C4-2B (cell line): ENCODE measurements at regions not wholly inside any gene's neighbourhood (a gene's known extent, or its start where the extent isn't known, plus 50 kb on each side); places are given as distances from the start of the nearest gene placed in this dataset.

ENCODE experiments used
- H3K27ac ChIP-seq: fragments of 450-650 bp; 2 replicates; pipeline ENCODE4 v1.5.1; 2017
- ZFX ChIP-seq: fragments of 450-650 bp; IDR thresholded peaks from 2 replicates; pipeline ENCODE4 v1.6.1; 2017
- TF ChIP-seq, protein P1 (sequence below): fragments of 450-650 bp; conservative IDR thresholded peaks from 2 replicates; pipeline ENCODE4 v1.5.1; 2017; ENCODE audit warnings: mild to moderate bottlenecking

DNA sequence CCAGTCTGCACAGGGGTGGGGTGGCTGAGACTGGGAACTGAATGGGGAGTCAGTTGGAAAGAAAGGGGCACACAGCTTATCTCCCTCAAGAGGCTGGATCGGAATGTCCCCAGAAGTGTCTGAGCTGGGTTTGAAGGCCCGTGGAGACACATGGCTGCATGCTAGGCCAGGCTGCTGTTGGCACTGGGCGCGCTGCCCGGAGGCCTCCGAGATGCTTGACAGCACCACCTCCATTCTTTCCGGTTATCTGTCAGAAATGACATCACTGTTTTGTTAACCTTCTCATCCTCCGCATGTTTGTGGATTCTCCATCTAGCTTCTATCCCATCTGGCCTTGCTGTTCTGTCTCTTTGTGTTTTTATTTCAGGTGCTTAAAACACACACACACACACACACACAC is 85.5 kb downstream of the APIP start:
- H3K27ac ChIP-seq: no peak overlapping the region
- TF ChIP-seq, protein P1, sequence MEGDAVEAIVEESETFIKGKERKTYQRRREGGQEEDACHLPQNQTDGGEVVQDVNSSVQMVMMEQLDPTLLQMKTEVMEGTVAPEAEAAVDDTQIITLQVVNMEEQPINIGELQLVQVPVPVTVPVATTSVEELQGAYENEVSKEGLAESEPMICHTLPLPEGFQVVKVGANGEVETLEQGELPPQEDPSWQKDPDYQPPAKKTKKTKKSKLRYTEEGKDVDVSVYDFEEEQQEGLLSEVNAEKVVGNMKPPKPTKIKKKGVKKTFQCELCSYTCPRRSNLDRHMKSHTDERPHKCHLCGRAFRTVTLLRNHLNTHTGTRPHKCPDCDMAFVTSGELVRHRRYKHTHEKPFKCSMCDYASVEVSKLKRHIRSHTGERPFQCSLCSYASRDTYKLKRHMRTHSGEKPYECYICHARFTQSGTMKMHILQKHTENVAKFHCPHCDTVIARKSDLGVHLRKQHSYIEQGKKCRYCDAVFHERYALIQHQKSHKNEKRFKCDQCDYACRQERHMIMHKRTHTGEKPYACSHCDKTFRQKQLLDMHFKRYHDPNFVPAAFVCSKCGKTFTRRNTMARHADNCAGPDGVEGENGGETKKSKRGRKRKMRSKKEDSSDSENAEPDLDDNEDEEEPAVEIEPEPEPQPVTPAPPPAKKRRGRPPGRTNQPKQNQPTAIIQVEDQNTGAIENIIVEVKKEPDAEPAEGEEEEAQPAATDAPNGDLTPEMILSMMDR: no peak
- TF ChIP-seq ZFX: no peak

DNA sequence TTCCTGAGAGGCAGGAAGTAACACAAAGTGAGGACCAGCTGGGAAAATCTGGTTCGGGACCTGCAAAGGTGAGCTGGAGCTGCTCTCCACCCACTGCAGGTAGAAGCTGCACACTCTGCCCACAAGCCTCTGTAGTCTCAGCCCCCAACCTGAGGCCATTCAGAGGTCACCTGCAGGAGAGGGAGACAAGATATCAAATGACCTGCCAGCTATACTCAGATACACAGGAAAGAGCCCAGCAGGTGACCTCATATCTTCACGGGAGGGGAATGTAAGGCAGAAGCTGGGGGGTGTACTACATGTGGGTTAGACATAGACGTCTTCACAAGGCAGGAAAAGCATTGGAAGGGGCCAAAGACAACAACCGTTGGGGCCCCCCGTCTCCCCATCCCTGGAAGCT is 86.1 kb downstream of the APIP start:
- TF ChIP-seq, protein P1: no peak
- no peak for TF ChIP-seq ZFX
- no peak overlapping the region for H3K27ac ChIP-seq

DNA sequence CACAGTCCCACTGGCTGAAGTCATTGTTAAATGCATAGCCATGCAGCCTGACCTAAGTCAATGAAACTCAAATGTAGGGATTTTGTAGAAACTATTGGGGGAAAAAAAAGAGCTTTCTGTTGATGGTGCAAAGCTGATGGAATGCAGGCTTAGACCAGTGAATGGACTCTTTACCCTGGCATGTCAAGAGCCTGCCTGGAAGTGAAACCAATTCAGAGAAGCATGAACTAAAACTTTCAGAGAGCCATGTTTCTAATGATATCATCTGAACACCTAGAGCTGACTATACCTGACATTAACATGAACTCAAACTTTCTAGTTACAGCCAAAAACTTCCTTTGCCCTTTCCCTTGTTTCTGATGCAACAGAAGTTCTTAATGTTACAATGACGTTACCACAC is 89.0 kb downstream of the APIP start:
- TF ChIP-seq, protein P1: no peak
- TF ChIP-seq ZFX: no peak
- H3K27ac ChIP-seq: no peak overlapping the region

DNA sequence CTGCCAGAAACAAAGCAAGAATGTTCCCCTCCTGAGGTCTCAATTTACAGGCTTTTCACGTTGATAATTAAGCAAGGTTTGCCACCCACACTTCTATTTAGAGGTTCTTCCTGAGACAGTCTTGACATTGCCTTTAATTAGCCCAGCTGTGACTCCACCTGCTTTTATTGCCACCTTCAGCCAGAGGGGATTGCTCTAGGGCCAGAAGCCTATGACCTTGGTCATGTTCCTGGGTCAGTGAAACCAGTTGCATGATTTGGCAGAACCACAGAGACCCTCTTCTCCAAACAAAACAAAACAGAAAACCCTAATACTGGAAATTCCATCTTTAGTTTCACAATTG is 89.8 kb downstream of the APIP start:
- TF ChIP-seq ZFX: no peak
- TF ChIP-seq, protein P1: no peak
- no peak overlapping the region; the same call in 1 of the 2 replicates for H3K27ac ChIP-seq

DNA sequence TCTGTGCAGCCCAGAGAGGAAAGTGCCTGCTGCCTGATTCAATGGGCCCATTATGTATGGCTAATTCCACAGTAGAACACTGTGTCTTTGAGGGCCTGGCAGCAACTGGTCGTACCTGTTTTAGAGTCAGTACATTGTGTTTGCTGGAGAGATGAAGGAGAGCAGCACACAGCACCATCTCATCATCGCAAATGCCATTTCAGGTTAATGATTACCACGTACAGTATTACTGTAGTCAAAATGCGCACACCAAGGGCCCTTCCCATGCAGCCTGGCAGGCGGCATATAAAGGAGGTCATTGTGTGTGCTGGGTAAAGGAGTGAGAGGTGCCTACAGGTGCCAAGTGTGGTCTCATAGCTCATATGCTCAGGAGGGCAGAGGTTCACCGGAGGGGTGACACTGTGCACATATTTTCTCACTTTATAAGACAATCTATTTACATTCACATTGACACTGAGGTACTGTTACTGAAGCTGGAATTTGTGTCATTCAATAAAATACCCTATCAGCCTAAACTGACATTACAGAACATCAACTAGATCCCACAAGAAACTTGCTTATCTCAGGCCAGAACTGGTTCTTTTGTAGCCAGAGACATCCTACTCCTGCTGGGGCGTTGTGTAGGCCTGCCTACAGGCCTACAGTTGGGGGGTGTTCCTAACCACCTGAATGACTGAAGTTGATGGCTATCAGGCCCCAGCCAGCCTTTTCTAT is 90.4 kb downstream of the APIP start:
- H3K27ac ChIP-seq: no peak overlapping the region; the same call in 1 of the 2 replicates
- TF ChIP-seq, protein P1: no peak
- TF ChIP-seq ZFX: no peak

DNA sequence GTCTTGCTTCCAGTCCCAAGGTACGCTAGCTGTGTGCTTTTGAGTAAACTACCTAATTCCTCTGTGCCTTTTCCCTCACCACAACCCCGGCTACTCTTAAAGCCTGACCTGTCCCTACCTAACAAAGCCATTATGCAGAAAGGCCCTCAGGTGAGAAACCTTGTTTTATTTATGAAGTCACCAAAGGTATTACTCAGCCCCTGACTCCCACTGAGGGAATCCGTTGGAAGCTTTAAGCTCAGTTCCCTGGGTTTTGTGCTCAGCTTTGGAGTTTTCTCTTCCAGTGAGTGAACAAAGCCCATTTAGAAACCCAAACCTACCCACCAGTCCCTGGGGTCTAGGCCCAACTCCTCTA is 90.9 kb downstream of the APIP start:
- TF ChIP-seq, protein P1: no peak
- TF ChIP-seq ZFX: no peak
- H3K27ac ChIP-seq: no peak overlapping the region; the same call in 1 of the 2 replicates

DNA sequence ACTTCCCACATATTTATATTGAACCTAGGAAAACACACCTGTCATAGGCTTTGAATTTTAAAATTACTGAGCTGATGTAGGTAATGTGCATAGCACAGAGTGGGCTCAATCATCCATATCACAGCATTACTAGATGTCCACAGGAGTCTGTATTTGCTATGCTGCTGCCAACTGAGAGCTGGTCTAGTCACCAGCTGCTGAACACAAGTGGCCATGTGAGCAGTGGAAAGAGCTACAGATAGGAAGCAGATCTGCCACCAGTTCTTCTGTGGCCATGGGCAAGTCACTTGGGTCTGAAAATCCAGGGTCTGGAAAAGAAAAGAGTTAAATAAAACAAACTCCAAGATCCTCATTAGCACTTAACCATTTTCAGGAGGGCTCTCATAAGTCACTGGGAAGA is 91.8 kb downstream of the APIP start:
- H3K27ac ChIP-seq: no peak overlapping the region
- TF ChIP-seq, protein P1: no peak
